Lower leg skin (tissue), 3 donors: ENCODE measurements at regions not wholly inside any gene's neighbourhood (a gene's known extent, or its start where the extent isn't known, plus 50 kb on each side); places are given as distances from the start of the nearest gene placed in this dataset.

Experiments
- CTCF ChIP-seq, 3 donors: fragments of 450-650 bp; IDR thresholded peaks; one replicate each; pipeline ENCODE4 v1.5.1; 2016; ENCODE audit warnings: antibody characterized with exemption in 3 of 3, mild to moderate bottlenecking in 3 of 3, moderate library complexity in 2 of 3
- POLR2A ChIP-seq, 2 donors: fragments of 450-650 bp; IDR thresholded peaks; one replicate each; pipeline ENCODE4 v1.6.1; 2016 to 2017; ENCODE audit warnings: antibody characterized with exemption in 2 of 2, mild to moderate bottlenecking in 1 of 2, moderate library complexity in 1 of 2

- TF ChIP-seq CTCF (IDR thresholded peaks at IDR 0.05) (no peak), POLR2A (IDR thresholded peaks at IDR 0.05) (no peak)
These were observed 71.1 kb upstream of the SPATA12 start for GRCh38 chr3:56989169-56989976.
